ENCODE measurements at regions not wholly inside any gene's neighbourhood (a gene's known extent, or its start where the extent isn't known, plus 50 kb on each side); places are given as distances from the start of the nearest gene placed in this dataset.
A peak's percentile ranks its signal among the peaks of the same experiment; 100 is the strongest.

DNA sequence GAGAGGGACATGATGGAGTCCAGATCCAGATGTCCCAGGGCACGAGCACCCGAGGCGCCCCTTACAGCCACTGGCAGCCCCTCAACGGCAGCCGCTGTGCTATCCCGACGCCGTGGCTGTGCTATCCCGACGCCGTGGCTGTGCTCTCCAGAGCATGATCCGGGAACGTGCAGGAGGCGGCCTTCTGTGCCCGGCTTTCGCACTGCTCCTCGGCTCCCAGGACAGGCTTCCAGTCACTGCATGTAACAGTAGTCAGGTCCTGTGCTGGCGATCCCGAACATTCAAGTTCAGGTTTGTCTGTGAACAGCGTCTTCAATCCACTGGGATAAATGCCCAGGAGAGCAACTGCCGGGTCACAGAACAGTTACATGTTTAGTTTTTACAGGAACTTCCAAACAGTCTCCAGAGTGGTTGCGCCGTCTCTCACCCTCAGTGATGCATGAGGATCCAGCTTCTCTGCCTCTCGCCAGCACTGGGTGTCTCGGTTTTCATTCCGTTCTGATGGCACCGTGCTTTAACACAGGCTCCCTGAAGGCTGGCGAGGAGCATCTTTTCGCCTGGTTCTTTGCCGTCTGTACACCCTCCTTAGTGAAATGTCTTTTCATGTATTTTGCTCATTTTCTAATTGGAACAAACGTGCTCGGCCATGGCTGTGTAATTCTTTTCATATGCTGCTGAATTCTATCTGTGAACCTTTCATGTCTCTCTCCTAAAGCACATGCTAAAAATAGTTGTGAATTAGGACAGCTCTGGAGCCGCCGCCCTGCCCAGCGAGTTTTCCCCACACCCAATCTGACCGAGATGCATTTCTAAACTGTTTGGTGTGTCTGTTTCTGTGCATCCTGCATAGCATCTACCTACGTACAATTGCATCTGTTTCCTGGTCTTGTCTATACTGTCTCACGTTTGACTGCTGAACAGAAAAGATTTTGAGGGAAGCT, 72.6 kb upstream of the METRNL start:
- WGBS: 56% methylated on average over 29 of the region's 38 CpGs
- H3K27ac ChIP-seq (replicated peaks in 1 of 4): peak overlapping the region in 3 of 4 donors; percentile 9 to 60 (median 26)
- H3K36me3 ChIP-seq: peaks cover 0 to 10% (median 5%) of the 10 kb centered on the region in 4 donors
- intact Hi-C loops (cut with DNase I): no loop called here
- TF ChIP-seq EP300 (IDR thresholded peaks at IDR 0.05): no peak
- no peak for TF ChIP-seq POLR2AphosphoS5 (IDR thresholded peaks at IDR 0.05)
- TF ChIP-seq, protein P1, sequence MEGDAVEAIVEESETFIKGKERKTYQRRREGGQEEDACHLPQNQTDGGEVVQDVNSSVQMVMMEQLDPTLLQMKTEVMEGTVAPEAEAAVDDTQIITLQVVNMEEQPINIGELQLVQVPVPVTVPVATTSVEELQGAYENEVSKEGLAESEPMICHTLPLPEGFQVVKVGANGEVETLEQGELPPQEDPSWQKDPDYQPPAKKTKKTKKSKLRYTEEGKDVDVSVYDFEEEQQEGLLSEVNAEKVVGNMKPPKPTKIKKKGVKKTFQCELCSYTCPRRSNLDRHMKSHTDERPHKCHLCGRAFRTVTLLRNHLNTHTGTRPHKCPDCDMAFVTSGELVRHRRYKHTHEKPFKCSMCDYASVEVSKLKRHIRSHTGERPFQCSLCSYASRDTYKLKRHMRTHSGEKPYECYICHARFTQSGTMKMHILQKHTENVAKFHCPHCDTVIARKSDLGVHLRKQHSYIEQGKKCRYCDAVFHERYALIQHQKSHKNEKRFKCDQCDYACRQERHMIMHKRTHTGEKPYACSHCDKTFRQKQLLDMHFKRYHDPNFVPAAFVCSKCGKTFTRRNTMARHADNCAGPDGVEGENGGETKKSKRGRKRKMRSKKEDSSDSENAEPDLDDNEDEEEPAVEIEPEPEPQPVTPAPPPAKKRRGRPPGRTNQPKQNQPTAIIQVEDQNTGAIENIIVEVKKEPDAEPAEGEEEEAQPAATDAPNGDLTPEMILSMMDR (IDR thresholded peaks at IDR 0.05): no peak
- TF ChIP-seq POLR2A (IDR thresholded peaks at IDR 0.05; ENCODE audit: low read depth): no peak
- no peaks in the 10 kb centered on the region for H3K27me3 ChIP-seq
- H3K4me1 ChIP-seq: peaks cover 3 to 20% (median 16%) of the 10 kb centered on the region in 4 donors
- peak; percentile 89 for DNase-seq (ENCODE audit: extremely low spot score)
- H3K4me3 ChIP-seq: peak overlapping the region; percentile 7 to 35 (median 17)
- H3K9me3 ChIP-seq: no peaks in the 10 kb centered on the region

- Histone ChIP-seq H3K36me3 (peaks cover 0 to 10% (median 5%) of the 10 kb centered on the region in 4 donors), H3K27me3 (no peaks in the 10 kb centered on the region), H3K4me1 (peaks cover 3 to 20% (median 16%) of the 10 kb centered on the region in 4 donors), H3K4me3 (no peak overlapping the region), H3K27ac (replicated peaks in 1 of 4) (peak overlapping the region in 1 of 4 donors; percentile 60), H3K9me3 (no peaks in the 10 kb centered on the region)
- no peak for TF ChIP-seq EP300 (IDR thresholded peaks at IDR 0.05)
- TF ChIP-seq POLR2AphosphoS5 (IDR thresholded peaks at IDR 0.05): no peak
- no peak for TF ChIP-seq POLR2A (IDR thresholded peaks at IDR 0.05; ENCODE audit: low read depth)
- TF ChIP-seq, protein P1 (IDR thresholded peaks at IDR 0.05): no peak
- WGBS: 93% methylated on average over 26 of the region's 33 CpGs
- DNase-seq (ENCODE audit: extremely low spot score): peak; percentile 75
- intact Hi-C loops (cut with DNase I): no loop called here
These were observed 71.8 kb upstream of the METRNL start for GRCh38 chr17:83007504-83008185.

- H3K4me3 ChIP-seq: no peak overlapping the region
- intact Hi-C loops (cut with DNase I): no loop called here
- H3K9me3 ChIP-seq: no peaks in the 10 kb centered on the region
- TF ChIP-seq POLR2AphosphoS5 (IDR thresholded peaks at IDR 0.05): no peak
- TF ChIP-seq EP300 (IDR thresholded peaks at IDR 0.05): no peak
- TF ChIP-seq, protein P1 (IDR thresholded peaks at IDR 0.05): no peak
- no peak for TF ChIP-seq POLR2A (IDR thresholded peaks at IDR 0.05; ENCODE audit: low read depth)
- H3K27ac ChIP-seq (replicated peaks in 1 of 4): no peak overlapping the region
- peak; percentile 57 for DNase-seq (ENCODE audit: extremely low spot score)
- peaks cover 3 to 20% (median 16%) of the 10 kb centered on the region in 4 donors for H3K4me1 ChIP-seq
- no peaks in the 10 kb centered on the region for H3K27me3 ChIP-seq
- WGBS: 97% methylated on average over 9 of the region's 9 CpGs
- H3K36me3 ChIP-seq: peaks cover 0 to 10% (median 5%) of the 10 kb centered on the region in 4 donors
These were observed 71.3 kb upstream of the METRNL start for GRCh38 chr17:83008186-83008510.

DNA sequence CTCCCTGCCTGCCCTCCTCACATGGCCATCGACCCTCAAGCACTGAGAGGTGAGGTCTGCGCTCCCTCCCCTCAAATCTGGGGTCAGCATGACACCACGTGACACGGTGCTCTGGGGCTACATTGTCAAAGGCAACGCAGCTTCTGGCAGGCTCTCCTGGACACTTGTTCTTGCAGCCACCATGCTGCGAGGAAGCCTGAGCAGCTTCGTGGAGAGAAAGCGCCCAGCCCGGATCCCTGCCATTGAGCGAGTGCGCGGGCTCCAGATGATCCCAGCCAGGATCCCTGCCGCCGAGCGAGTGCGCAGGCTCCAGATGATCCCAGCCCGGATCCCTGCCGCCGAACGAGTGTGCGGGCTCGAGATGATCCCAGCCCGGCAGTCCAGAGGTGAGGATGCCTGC, 70.9 kb upstream of the METRNL start:
- Histone ChIP-seq H3K4me3 (no peak overlapping the region), H3K27me3 (no peaks in the 10 kb centered on the region), H3K4me1 (peaks cover 3 to 20% (median 16%) of the 10 kb centered on the region in 4 donors), H3K27ac (replicated peaks in 1 of 4) (no peak overlapping the region), H3K36me3 (peaks cover 0 to 10% (median 5%) of the 10 kb centered on the region in 4 donors), H3K9me3 (no peaks in the 10 kb centered on the region)
- no peak for TF ChIP-seq POLR2A (IDR thresholded peaks at IDR 0.05; ENCODE audit: low read depth)
- TF ChIP-seq, protein P1 (IDR thresholded peaks at IDR 0.05): no peak
- TF ChIP-seq EP300 (IDR thresholded peaks at IDR 0.05): no peak
- no peak for TF ChIP-seq POLR2AphosphoS5 (IDR thresholded peaks at IDR 0.05)
- WGBS: 98% methylated on average over 9 of the region's 23 CpGs
- intact Hi-C loops (cut with DNase I): no loop called here
- DNase-seq (ENCODE audit: extremely low spot score): peak; percentile 75
